C4-2B (cell line): ENCODE measurements at regions not wholly inside any gene's neighbourhood (a gene's known extent, or its start where the extent isn't known, plus 50 kb on each side); places are given as distances from the start of the nearest gene placed in this dataset.

Source experiments
- H3K27ac ChIP-seq: fragments of 450-650 bp; 2 replicates; pipeline ENCODE4 v1.5.1; 2017
- CTCF ChIP-seq: fragments of 450-650 bp; conservative IDR thresholded peaks from 2 replicates; pipeline ENCODE4 v1.5.1; 2017; ENCODE audit warnings: mild to moderate bottlenecking
- ZFX ChIP-seq: fragments of 450-650 bp; IDR thresholded peaks from 2 replicates; pipeline ENCODE4 v1.6.1; 2017

DNA sequence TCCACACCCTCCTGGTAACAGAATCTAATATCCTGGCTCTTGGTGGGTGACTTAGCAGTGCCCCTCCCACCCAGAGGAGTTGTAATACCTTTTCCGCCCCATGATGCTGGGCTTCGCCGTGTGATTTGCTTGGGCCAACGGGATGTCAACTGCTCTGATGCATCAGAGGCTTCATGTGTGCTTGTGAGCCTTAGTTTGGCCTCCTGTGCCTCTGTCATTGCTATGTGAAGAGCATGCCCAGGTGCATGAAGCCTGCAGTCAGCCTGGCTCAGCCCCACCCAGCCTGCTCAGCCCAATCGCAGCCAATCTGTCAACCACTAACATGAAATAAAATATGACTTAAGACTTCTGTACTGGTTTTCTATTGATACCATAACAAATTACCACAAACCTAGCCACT is 201.2 kb upstream of the RPL38 start:
- no peak overlapping the region for H3K27ac ChIP-seq
- TF ChIP-seq ZFX (no peak), CTCF (no peak)

- no peak overlapping the region for H3K27ac ChIP-seq
- TF ChIP-seq CTCF = no peak
- TF ChIP-seq ZFX = no peak
Observed at GRCh38 chr17:74004056-74004455, 199.4 kb upstream of the RPL38 start.

DNA sequence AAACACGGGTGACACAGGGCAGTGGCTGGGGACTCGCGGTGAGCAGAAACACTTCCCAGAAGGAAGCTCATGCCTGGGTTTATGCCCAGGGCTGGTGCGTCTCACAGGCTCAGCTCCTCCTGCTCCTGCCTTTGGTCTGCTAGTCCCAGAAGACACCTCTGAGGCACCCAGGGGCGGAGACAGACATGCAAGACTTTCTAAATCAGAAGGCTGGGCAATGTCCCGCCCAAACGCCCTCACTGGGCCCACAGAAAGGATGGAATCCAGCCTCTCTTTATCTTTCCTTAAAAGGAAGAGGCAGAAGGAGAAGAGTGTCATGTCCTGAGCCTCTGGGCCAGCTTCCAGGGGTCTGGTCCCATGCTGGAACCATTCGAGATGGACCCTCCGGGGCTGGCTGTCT is 197.7 kb upstream of the RPL38 start:
- no peak overlapping the region for H3K27ac ChIP-seq
- TF ChIP-seq ZFX (no peak), CTCF (no peak)

DNA sequence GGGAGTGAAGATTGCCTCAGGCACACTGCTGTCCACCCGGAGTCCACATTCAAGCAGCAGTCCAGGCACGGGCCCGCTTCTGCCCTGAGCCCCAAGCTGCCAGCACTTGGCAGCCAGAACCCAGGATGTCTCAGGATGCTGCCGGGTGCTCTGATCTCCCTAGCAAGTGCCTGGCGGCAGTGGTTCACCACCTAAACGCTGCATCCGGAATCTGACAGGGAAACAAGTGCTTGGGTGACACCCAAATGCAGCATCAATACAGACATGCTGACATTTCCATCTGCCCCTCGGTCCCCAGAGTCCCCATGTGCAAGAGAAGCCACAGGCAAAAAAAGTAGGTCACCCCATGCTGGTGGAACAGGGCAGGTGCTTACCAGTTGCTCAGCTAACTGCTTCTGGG is 197.1 kb upstream of the RPL38 start:
- TF ChIP-seq CTCF (no peak), ZFX (no peak)

DNA sequence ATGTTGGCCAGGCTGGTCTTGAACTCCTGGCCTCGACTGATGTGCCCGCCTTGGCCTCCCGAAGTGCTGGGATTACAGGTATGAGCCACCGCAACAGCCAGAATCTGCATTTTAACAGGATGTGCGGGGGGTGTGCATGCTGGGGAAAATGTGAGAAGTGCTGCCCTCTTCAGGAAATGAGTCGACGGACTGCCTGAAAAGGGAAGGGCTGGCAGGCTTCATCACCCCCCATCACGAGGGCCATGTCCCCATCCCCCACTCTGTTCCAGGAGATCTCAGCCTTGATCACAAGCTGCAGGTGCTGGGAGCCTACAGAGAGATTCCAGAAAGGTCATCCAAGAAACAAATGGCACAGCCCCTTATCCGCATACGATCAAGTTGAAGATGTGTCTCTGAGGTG is 195.3 kb upstream of the RPL38 start:
- H3K27ac ChIP-seq = no peak overlapping the region
- no peak for TF ChIP-seq ZFX
- peak; percentile 63 for TF ChIP-seq CTCF

More for the DNA sequence above, 197.1 kb upstream of the RPL38 start:
- H3K27ac ChIP-seq = no peak overlapping the region

DNA sequence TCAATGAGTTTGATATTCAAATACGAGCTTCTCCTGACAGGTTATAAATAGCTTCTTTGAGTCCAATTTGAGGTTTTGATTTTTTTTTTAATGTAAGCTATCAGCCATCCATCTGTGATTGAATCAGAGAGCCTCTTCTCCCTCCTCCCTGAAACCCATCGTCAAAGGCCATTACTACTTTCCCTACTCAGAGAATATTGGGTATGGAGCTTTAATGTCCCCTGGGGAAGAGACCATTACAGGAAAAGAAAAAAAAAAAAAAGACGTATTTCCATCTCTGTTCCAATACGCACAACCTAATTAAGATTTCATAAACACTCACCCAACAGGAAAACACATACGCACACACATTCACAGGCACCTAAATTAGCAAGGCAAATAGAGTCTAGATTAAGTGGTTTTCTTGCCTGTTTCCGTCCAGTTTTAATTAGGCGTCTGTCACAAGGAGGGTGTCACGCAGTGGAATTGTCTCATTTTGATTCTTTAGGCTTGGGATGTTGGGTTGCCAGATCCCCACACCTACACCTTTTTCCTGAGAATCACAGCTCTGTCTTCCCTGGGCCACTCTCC is 194.3 kb upstream of the RPL38 start:
- no peak overlapping the region for H3K27ac ChIP-seq
- TF ChIP-seq ZFX = no peak
- no peak for TF ChIP-seq CTCF

DNA sequence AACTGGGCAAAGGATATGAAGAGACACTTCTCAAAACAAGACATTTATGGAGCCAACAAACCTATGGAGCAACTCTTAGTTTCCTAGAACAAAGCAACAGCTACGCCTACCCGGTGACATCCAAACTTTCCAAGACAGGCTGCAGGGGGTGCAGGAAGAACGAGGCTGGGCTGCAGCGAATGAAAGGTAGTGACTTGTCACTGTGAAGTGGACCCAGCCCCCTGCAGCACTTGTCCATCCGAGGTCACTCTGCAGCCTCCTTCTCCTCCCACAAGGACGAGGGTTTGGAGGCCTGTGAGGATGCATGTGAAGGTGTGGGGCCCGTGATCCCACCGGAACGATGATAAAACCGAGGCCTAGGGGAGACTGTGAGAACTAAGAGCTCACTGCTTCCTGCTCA is 192.6 kb upstream of the RPL38 start:
- TF ChIP-seq CTCF (no peak), ZFX (no peak)
- no peak overlapping the region for H3K27ac ChIP-seq
